Bronchial epithelial cell (primary cell): ENCODE measurements at regions not wholly inside any gene's neighbourhood (a gene's known extent, or its start where the extent isn't known, plus 50 kb on each side); places are given as distances from the start of the nearest gene placed in this dataset.

Experiments
- DNase-seq: peaks from one replicate; pipeline ENCODE4 v3.0.0-alpha.2; 2010; ENCODE audit warnings: low read depth
- FAIRE-seq: peaks from 2 replicates; lab custom pipeline; 2011; peaks lifted over from hg19 to GRCh38; lab: Jason Lieb, UNC
- H3K27me3 ChIP-seq: 2 replicates; pipeline ENCODE4 v1.5.1; 2011; ENCODE audit warnings: low read length; ENCODE audit not compliant: control insufficient read depth, insufficient read depth
- H3K36me3 ChIP-seq: 2 replicates; pipeline ENCODE4 v1.5.1; 2011; ENCODE audit warnings: low read length; ENCODE audit not compliant: control insufficient read depth, insufficient read depth
- H3K4me3 ChIP-seq: 2 replicates; pipeline ENCODE4 v1.5.1; 2011; ENCODE audit warnings: mild to moderate bottlenecking, low read depth, low read length, control low read depth
- CTCF ChIP-seq: IDR thresholded peaks from 2 replicates; pipeline ENCODE4 v1.5.1; 2011; ENCODE audit warnings: mild to moderate bottlenecking, moderate library complexity, low read length, control low read depth, inconsistent platforms; ENCODE audit not compliant: insufficient read depth, severe bottlenecking

GRCh38 chr13:88651531-88651930 lies 980.4 kb downstream of the SLITRK5 start:
- no peak for FAIRE-seq
- DNase-seq, result peak; percentile 33
- no peak overlapping the region for H3K4me3 ChIP-seq
- H3K27me3 ChIP-seq, result no peaks in the 10 kb centered on the region
- no peaks in the 10 kb centered on the region for H3K36me3 ChIP-seq
- TF ChIP-seq CTCF, result no peak

GRCh38 chr13:88656751-88657150 lies 985.6 kb downstream of the SLITRK5 start:
- DNase-seq (peak; percentile 35), FAIRE-seq (no peak)
- TF ChIP-seq CTCF, result no peak
- Histone ChIP-seq H3K4me3 (no peak overlapping the region), H3K36me3 (no peaks in the 10 kb centered on the region), H3K27me3 (no peaks in the 10 kb centered on the region)

GRCh38 chr13:88670509-88670908 lies 999.3 kb downstream of the SLITRK5 start:
- H3K27me3 ChIP-seq, result no peaks in the 10 kb centered on the region
- DNase-seq (no peak), FAIRE-seq (no peak)
- no peaks in the 10 kb centered on the region for H3K36me3 ChIP-seq
- H3K4me3 ChIP-seq, result no peak overlapping the region
- TF ChIP-seq CTCF, result no peak

- H3K4me3 ChIP-seq, result no peak overlapping the region
- H3K27me3 ChIP-seq, result no peaks in the 10 kb centered on the region
- H3K36me3 ChIP-seq, result no peaks in the 10 kb centered on the region
- no peak for TF ChIP-seq CTCF
- FAIRE-seq (no peak), DNase-seq (no peak)
These were observed 1003.7 kb downstream of the SLITRK5 start for GRCh38 chr13:88674841-88675240.

GRCh38 chr13:88675347-88675996 lies 1004.3 kb downstream of the SLITRK5 start:
- H3K27me3 ChIP-seq, result no peaks in the 10 kb centered on the region
- H3K36me3 ChIP-seq, result no peaks in the 10 kb centered on the region
- FAIRE-seq (no peak), DNase-seq (no peak)
- no peak overlapping the region for H3K4me3 ChIP-seq
- TF ChIP-seq CTCF, result no peak

GRCh38 chr13:88676016-88676415 lies 1004.8 kb downstream of the SLITRK5 start:
- TF ChIP-seq CTCF, result no peak
- Histone ChIP-seq H3K36me3 (no peaks in the 10 kb centered on the region), H3K4me3 (no peak overlapping the region), H3K27me3 (no peaks in the 10 kb centered on the region)
- FAIRE-seq (no peak), DNase-seq (peak; percentile 4)
